HS-27A (cell line): ENCODE measurements at regions not wholly inside any gene's neighbourhood (a gene's known extent, or its start where the extent isn't known, plus 50 kb on each side); places are given as distances from the start of the nearest gene placed in this dataset.

ENCODE experiments used
- DNase-seq: peaks from one replicate; pipeline ENCODE4 v3.0.0-alpha.2; 2012; ENCODE audit warnings: low read depth, missing footprints

DNA sequence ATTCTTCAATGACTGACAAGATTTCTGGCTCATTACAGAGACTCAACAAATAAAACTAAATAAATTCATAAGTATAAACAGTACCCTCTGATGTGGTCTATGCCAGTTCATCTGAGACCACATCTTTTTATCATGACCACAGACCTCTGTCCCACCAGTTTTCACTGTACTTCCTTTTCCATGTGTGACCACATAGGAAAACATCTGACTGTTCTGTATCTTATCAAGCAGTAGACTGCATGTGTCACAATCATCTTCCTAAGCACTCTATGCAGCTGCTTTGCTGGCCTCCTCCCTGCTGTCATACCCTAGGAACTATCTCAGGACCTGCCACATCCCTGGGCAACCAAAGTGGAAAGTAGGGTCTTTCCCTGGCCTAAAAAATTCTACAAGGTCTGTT is 205.0 kb upstream of the ZNF462 start:
- no peak for DNase-seq

DNA sequence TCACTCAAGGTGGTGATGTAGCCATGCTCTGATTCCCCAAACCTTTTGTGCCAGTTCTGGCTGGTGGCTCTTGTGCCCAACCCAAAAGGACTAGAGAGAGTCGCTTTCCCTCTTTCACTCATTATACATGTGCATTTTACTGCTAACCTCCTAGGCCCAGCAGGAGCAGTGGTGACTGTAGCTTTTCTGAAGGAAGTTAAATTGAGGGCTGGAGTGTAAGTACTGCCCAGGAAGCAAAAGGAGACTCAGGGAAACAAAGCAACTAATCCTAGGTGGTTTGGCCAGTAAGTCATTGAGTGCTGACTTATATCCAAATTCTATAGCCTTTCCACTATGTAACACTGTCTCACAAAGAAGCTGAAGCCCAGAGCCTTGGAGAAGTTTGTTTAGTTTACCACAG is 194.4 kb upstream of the ZNF462 start:
- DNase-seq: no peak

DNA sequence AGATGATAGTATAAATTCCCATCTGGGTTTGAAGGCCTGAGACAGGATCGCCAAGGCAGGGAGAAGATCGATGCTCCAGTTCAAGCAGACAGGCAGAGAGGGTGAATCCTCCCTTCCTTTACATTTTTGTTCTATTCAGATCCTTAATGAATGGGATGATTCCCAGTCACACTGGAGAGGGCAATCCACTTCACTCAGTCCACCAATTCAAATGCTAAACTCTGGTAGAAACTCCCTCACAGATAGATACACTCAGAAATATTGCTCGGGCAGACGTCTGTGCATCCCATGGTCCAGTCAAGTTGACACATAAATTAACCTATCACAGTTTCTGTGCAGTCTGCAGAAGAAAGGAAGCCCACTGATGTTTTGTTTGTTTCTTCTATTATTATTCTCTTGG is 193.1 kb upstream of the ZNF462 start:
- no peak for DNase-seq

DNA sequence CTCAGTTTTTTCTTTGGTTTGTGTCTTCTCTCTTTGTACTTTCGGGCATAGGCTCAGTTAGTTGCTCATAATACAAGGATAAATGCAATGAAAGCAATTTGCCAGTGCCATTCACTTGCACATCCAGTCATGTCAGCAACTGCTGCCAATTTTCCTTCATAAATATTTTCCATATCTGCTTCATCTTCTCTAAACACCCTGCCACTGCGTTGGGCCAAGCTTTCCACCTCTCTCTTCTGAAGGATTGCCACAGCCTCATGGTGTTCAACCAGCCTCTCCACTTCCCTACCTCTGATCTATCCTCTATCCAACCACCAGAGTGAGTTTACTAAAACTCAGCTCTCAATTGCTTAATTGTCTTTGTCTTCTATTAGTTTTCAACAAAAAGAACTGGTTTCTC is 192.5 kb upstream of the ZNF462 start:
- DNase-seq: no peak

DNA sequence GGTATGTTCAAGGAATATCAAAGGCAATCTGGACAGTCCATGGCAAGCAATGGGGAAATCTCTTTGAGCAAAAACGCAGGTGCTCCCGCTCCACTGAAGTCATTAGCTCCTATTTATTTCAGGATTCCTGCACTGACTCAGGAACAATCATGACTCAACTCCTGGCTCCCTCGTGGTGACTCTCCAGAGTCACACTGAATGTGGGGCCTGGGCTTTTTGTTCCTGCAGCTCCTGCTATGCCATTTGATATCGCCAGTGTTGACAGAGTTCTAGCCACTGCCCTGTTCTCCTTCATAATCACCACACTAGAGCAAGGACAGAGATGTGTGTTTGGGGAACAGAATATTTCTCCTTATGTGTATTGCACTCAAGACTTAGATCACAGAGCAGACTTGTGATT is 187.2 kb upstream of the ZNF462 start:
- no peak for DNase-seq

DNA sequence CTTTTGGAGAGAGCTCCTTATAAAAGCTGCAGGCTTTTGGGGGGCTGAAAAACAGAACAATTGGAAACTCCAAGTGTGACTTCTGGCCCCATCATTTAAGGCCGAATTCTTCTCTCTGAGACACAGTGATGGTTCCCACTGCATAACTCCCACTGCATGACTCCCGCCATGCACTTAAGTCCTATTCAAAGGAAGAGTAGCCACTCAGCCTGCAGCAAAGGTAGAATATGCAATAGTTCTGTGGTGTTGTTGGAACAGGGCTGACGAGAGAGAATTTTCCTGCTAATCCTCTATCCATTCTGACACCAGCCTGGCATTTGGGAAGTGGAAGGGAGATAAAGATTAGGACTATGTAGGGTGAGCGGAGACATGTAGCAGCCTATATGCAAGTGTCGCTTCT is 185.6 kb upstream of the ZNF462 start:
- DNase-seq: no peak

DNA sequence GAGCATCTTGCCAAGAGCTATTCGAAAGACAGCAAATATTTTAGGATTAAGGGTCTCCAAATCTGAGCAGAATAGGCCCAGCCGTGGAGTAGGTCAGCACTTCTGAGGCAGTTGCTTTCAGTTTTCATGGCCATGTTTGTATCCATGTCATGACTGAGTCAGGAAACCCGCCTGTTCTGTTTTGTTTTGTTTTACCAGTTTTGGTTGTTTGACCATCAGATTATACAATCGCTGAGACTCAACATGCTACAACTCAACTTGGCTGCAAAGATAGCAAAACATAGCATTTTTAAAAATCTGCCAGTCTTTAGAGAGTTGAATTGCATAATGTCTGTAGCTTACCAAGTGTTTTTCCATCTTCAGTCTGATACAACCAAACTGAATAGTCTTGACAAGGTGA is 185.1 kb upstream of the ZNF462 start:
- DNase-seq: no peak

DNA sequence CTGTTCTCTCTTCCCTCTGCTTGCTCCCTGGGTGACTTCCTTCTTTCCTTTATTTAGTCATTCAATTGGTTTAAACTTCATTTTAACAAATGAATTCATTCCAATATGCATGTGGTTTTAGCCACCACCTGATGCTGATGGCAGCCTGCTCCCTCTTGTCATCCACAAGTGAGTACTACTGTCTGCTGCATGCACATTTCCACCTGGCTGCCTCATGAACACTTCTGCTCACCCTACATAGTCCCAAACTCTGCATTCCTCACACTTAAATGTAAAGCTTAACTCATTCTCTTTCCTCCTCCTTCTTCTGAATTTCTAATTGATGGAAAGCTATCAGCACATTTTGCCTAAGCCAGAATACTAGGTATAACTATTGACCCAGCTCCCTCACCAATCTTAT is 184.7 kb upstream of the ZNF462 start:
- no peak for DNase-seq

DNA sequence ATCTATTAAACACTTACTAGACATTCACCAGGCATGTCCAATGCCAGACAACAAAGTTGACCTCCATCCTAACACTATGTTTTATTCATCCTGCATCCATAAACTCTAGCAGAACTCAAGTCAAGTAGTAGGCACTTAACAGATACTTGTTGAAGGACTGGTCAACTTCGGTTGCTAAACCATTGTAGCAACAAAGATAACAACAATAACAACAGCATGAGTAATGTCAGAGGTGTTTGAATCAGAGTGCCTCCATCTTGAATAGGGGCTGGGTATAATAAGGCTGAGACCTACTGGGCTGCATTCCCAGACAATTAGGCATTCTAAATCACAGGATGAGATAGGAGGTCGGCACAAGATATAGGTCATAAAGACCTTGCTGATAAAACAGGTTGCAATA is 180.5 kb upstream of the ZNF462 start:
- DNase-seq: no peak

DNA sequence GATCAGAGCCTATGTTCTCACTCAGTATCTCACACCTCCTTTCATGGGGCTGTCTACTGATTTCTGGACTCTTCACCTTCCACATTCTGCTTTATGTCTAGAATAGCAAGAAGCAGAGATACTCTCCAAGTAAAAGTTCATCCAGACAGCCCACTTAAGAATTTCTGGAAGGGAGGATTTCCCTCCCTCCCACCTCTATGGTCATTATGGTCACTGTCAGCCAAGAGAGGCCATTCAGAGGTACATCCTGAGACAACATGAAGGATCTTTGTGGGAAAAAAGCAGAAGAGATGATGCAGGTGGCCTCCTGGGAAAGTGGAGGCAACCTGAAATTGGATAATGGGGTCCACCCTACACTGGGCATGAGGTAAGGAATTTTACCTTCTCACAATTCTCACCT is 179.5 kb upstream of the ZNF462 start:
- DNase-seq: no peak

DNA sequence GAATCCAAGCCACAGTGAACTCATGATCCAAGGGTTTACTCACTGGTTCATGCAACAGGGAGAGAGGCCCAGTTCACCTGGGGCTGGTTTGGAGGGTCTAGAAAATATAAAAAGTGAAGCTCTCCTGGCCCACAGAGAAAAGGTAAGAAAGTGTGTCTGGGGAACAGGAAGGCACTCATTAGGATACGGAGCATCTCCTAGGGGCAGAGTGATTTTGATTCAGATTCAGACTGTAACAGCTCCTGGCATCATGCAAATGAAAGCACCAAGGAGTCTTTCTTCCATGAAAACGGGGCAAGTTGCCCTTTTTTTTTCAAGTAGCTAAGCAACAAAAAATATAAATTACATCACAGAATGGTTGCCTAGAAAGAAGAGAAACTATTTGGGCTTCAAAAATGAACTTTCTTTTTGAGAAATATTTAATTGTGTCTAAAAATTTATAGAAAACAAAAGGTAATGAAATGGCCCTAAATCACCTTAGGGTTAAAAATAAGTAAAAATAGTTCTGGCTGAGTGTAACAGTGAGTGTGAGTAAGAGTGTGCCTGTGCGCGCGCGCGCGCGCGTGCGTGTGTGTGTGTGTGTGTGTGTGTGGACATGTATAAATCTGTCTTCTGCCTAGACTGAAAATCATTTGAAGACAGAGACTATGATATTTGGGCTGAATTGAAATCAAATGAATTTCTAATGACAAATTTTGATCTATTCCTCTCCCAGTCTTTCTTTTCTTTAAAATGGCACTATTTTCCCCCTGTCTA is 177.8 kb upstream of the ZNF462 start:
- no peak for DNase-seq

DNA sequence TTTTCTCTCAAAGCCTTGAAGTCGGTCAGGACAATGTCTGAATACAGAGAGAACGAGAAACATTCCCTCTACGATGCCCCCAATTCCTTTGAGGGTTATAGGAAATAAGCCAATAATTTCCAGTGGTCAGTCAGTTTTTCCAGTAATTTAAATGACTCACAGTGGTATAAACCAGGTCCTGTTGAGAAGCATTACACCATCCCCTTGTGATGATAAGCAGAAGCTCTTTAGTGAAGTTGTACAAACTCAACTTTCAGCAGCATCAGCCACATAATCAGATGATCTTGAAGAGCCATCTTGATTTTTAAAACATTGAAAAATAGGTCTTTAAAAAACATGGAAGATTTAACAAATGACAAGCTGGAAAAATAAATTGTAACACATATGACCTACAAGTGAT is 173.9 kb upstream of the ZNF462 start:
- DNase-seq: no peak

DNA sequence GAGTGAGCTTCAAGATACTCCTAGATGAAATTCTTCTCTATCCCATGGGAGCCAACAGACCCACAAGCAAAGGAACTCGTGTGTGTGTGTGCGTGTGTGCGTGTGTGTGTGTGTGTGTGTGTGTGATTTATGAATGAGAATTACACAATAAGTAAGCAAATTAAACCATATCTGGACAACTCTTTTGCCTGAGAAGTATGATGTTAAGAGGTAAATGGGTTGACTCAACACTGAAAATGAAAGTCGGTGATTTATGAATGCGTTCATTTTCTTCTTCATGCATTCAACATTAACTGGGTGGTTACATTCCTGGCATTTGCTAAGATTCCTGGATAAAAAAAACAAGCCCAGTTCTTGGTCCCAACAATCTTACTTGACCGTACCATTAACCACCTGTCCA is 171.3 kb upstream of the ZNF462 start:
- no peak for DNase-seq

DNA sequence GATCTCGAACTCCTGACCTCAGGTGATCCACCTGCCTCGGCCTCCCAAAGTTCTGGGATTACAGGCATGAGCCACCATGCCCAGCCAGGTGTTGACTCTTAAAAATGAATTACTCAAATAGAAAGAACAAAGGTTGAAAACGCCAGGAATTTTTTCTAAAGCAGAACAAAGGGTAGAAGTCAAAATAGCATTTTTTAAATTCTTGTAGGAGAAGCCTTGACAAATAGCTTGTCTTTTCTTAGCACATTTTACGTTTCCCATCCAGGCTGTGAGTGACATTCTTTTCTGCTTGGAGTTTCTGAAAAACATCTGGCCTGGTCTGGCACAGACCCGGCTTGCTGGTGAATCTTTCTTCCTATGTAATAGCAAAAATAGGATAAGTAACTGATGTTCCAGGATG is 169.4 kb upstream of the ZNF462 start:
- DNase-seq: no peak

DNA sequence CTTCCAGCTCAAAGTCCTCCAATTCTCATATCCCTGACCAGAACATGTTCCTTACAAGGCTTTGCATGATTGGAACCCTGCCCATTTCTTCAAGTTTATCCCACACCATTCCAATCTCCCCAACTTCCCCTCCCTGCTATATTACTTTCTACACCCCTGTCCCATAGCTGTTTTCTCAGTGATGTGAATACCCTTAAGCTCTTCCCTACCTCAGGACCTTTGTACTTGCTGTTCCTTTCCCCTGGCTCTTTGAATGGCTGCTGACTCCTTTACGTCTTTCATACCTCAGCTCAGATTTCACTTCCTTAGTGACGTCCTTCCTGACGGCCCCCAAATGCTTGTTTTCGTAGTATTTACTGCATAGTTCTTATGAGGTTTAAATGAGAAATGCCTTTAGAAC is 166.2 kb upstream of the ZNF462 start:
- no peak for DNase-seq

DNA sequence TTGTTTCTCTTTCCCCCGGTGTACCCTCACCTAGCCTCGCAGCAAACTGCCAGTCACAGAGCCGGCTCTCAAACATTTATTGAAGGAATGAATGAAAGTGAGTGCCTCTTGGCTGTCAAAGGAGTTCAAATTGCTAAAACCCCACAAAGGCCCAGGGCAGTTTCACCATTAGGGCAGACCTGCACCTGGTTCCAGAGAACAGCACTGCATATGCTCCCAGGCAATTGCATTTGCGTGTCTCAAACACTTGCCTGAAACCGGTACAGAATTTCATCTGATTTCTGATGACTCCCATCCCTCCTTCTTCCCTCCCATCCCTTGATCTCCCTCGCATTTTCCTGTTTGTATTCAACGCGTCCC is 165.6 kb upstream of the ZNF462 start:
- DNase-seq: no peak

DNA sequence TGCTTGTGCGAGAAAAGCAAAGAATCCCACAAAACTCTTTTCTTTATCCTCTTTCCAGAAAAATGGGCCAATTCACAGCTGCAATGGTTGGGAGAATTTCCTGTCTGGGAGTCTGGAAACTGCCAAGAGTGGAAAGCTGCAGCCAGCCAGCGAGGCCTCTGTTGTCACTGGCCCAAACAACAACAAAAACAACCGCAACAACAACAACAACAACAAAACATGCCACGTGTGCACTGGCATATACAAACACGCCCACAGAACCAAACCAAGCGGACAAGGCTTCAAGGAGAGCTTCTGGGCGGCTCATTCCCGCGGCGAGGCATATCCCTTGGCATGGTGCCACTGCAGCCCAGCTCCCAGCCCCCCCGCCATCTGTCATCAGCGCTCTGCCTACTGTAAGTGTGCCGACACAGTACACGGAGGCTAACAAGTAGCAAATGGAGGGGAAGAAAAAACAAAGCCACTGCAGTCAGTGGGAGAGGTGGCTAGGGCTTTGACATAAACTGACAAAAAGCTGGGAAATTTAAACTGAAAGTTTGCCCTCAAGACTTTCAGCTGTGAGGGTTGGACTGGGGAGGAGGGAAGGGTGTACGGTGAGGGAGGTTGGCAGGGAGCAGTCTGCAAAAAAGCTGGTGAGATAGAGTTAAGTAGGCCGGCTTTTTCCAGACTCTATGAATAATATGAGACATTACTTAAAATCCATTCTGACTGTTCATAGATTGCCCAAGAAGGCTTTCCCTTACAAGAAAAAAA is 165.0 kb upstream of the ZNF462 start:
- peak; percentile 59 for DNase-seq

DNA sequence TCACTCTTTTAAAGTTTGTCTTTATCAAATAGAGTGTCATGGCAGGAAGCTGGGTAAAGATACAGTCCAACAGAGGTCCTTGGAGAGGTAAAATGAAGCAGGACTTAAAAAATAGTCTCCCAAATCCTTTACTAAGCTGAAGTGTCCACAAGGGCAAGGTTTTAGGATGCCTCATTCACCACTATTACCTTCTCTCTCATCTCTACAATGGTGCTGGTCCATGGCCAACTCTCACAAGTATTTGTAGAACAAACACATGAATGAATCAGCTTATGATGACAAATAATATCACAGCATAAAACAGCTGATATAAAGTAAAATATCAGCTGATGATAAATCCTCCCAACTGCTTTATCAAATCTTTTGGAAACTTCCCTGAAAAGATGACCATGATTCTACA is 162.3 kb upstream of the ZNF462 start:
- DNase-seq: no peak

DNA sequence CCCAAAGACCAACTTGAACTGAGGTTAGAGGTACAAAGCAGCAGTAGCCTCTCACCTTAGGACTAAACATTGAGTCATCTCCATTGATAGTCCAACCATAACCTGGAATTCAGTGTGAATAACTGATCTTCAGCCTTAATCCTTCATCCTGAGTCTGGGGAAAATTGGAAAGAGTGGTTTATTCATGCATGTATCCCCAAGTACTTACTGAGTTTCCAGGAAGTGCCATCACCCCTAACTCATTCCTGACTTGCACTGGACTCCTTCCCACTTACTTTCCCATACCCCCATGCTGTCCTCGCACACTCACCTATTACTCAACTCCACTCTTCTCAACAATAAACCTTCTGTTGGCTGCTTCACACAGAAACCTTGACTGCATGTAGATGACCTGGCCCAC is 161.4 kb upstream of the ZNF462 start:
- no peak for DNase-seq

DNA sequence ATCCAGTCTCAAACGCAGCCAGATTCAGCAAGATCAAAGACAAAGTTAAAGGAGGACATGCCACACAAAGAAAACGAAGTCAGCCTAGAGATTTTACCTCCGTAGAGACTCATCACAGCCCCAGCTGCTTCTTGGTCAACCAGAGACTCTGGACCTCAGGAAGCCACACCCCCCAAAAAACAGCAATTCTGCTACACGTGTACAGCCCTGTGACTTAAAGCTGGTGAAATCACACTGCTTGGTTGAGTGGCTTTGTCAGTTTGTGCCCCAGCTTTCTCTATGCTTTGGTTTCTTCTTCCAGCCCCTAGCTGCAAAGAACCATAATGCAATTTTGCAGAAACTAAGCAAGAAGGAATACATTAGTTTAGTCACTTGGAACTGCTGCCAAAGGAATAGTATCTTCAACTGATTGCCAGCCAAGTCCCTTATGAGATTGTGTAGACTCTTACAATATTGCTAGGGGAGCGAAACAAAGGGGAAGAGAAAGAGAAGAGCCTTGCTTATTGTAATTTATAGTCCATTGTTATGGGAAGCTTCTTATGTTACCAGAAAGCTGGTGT is 158.8 kb upstream of the ZNF462 start:
- DNase-seq: no peak

DNA sequence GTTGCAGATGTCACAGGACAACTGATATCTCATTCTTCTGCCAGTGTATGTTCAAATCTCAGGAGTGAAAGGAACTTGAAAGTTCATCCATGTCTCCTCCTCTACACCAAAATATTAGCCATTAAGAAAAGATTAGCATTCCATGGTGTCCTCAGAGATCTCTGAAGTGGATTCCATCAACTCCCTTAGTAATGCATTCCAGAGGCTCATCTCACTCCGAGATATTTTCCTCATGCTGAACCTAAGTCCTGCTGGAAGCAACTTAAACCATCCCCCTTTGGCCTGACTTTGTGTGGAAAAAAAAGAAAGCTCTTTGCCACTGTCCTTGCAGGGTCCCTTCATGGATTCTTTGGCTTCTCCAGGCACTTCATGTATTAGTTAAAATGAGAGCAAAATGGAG is 155.7 kb upstream of the ZNF462 start:
- no peak for DNase-seq

DNA sequence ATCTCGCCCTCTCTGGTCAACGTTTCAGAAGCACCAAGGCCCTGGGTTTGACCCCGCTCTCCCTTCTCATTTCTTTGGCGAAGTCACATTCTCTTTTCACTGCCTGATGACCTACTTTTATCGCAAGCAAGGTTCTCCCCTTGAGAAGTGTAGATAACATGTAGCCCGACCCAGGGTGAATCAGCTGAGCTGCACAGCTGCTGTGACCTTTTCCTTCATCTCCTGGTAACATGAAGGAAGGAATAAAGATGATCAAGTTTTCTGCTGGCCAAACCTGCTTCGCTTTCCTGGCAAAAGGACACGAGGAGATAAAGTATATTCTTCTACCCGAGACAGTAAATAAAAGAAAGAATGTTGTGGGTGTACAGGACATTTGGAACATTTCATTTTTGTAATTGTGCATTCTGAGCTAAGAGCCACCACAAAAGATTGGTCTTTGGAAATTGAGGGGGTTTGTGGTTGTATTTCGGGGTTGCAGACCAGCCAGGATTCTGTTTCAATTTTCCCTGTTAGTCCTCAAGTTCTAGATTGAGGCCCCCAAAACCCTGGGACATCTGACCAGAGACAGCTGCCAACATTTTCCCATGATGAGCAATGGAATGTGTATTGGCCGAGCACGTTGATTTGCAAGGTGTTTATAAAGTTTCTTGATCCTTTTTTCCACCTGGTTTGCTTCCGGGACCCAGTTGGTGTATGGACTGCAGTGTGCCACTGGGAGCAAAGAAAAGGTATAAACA is 155.1 kb upstream of the ZNF462 start:
- no peak for DNase-seq
